ENCODE measurements at regions not wholly inside any gene's neighbourhood (a gene's known extent, or its start where the extent isn't known, plus 50 kb on each side); places are given as distances from the start of the nearest gene placed in this dataset.

- ChIA-PET POLR2A (interaction anchor here (1.3 kb wide), 2 partner anchors 32 to 40 kb away, joined by 4 to 5 read pairs; no protein-coding TSS in a partner anchor), CTCF (interaction anchor here (0.7 to 1.0 kb wide), 3 partner anchors 171 to 309 kb away, joined by 3 to 5 read pairs (median 4); no protein-coding TSS in a partner anchor)
- H3K4me1 ChIP-seq (ENCODE audit: control insufficient read depth, insufficient read depth, low read length), result peaks cover 24% of the 10 kb centered on the region
Measured at GRCh38 chr10:29689001-29689400, 54.2 kb upstream of the SVIL start.

More at GRCh38 chr10:29689001-29689400, 54.2 kb upstream of the SVIL start:
- Histone ChIP-seq H3K27ac (ENCODE audit: extremely low read depth, low read depth, low read length) (no peak overlapping the region; the same call in 1 of the 2 replicates), H3K36me3 (ENCODE audit: control insufficient read depth in 2 of 2, insufficient read depth in 1 of 2, low read length in 2 of 2) (peaks cover 0 to 3% of the 10 kb centered on the region in 2 experiments; a peak in 2 of 3 replicates), H3K4me3 (ENCODE audit: low read depth, low read length) (no peak overlapping the region), H3K9me3 (ENCODE audit: control insufficient read depth, insufficient read depth, low read depth, low read length) (no peaks in the 10 kb centered on the region)
- TF ChIP-seq ZNF146 (tag by site-specific recombination; IDR thresholded peaks at IDR 0.05) (no peak), FEZF1 (tag by site-specific recombination; IDR thresholded peaks at IDR 0.05) (0 out of 2 replicates have a peak, but pooled peaks have one; percentile 6), PRDM6 (tag by site-specific recombination; IDR thresholded peaks at IDR 0.05) (peak; percentile 49), ZNF280C (tag by site-specific recombination; IDR thresholded peaks at IDR 0.05) (no peak), ZNF138 (tag by site-specific recombination; IDR thresholded peaks at IDR 0.05; ENCODE audit: borderline replicate concordance) (no peak), ZNF362 (tag by site-specific recombination; IDR thresholded peaks at IDR 0.05) (0 out of 2 replicates have a peak, but pooled peaks have one; percentile 28), ZNF561 (tag by site-specific recombination; IDR thresholded peaks at IDR 0.05; ENCODE audit: borderline replicate concordance) (no peak), PRDM10 (tag by site-specific recombination; IDR thresholded peaks at IDR 0.05) (0 out of 2 replicates have a peak, but pooled peaks have one; percentile 20)
